GM12875 (cell line): ENCODE measurements at regions not wholly inside any gene's neighbourhood (a gene's known extent, or its start where the extent isn't known, plus 50 kb on each side); places are given as distances from the start of the nearest gene placed in this dataset.
"Not testable (repeated sequence)": the region's sequence is repeated elsewhere in the genome, so short reads cannot be mapped to it uniquely, and the experiment has no call there.

ENCODE experiments used
- H3K4me3 ChIP-seq: one replicate; pipeline ENCODE4 v1.5.1; 2011; ENCODE audit warnings: low read depth, low read length, control low read depth
- TF ChIP-seq, protein P1 (sequence below): IDR thresholded peaks from 2 replicates; pipeline ENCODE4 v1.5.1; 2011; ENCODE audit warnings: low read depth, mild to moderate bottlenecking, control low read depth, inconsistent platforms, low read length, moderate library complexity, borderline replicate concordance; ENCODE audit not compliant: insufficient read depth

DNA sequence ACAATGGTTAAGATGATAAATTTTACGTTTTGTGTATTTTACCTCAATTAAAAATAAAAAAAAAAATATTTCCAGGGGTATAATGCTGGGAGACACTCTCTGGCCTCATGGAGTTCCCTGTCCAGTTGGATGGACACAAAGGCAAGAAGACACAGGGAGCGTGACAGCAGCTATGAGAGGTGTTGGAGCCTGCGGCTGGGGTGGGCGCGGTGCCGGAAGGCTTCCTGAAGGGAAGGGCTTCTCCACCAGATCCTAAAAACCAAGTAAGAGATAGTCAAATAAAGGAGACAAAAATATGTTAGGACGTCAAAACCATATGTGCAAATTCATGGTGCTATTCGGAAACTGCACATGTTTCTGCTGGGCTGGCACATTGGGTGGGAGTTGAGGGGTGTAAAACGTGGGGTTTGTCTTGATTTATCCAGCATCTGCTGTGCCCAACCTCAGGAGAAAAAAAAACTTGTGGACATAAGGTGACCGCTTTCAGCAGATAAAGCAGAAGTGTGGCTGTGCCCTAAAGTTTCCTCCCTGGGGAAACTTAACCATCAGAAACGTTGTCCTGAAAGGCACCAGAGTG lies 467.6 kb downstream of the RNF144A start:
- H3K4me3 ChIP-seq: no peak overlapping the region
- TF ChIP-seq, protein P1, sequence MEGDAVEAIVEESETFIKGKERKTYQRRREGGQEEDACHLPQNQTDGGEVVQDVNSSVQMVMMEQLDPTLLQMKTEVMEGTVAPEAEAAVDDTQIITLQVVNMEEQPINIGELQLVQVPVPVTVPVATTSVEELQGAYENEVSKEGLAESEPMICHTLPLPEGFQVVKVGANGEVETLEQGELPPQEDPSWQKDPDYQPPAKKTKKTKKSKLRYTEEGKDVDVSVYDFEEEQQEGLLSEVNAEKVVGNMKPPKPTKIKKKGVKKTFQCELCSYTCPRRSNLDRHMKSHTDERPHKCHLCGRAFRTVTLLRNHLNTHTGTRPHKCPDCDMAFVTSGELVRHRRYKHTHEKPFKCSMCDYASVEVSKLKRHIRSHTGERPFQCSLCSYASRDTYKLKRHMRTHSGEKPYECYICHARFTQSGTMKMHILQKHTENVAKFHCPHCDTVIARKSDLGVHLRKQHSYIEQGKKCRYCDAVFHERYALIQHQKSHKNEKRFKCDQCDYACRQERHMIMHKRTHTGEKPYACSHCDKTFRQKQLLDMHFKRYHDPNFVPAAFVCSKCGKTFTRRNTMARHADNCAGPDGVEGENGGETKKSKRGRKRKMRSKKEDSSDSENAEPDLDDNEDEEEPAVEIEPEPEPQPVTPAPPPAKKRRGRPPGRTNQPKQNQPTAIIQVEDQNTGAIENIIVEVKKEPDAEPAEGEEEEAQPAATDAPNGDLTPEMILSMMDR: no peak

- H3K4me3 ChIP-seq: not testable (repeated sequence)
Observed at GRCh38 chr2:7390311-7390710, 473.1 kb downstream of the RNF144A start.

DNA sequence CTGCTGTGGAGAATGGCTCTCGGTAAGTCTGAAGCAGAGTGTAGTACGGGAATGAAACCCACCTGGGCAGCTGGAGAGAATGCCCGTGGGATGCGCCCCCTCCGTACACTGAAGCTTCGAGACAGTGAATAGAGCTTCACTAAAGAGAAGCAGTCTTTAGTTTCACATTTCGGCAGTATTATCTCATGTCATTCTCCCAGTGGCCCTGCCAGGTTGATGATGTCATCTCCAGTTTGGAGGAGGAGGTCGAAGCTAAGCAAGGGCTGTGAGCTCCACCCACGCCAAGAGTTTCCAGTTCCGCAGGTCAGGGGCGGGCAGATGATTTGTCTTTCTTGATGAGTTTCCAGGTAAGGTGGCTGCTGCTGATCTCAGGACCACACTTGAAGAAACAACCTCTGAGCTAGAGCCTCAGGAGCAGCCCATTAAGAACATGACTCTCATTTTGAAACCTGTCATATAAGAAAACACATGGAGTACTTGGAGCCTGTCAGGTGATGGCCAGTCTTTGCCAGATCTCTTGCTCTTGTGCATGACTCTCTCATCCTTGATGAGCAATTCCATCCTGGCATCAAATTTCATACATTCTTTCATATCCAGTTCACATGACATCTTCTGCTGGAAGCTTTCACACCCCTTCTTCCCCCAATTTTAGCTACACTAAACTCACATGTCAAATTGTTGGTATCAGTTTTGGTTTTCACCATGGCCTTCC lies 475.0 kb downstream of the RNF144A start:
- no peak overlapping the region for H3K4me3 ChIP-seq
- TF ChIP-seq, protein P1: no peak

GRCh38 chr2:7394195-7394594 lies 477.0 kb downstream of the RNF144A start:
- H3K4me3 ChIP-seq: no peak overlapping the region
- TF ChIP-seq, protein P1: no peak; the same call in 1 of the 2 replicates

GRCh38 chr2:7400628-7401027 lies 483.4 kb downstream of the RNF144A start:
- H3K4me3 ChIP-seq: no peak overlapping the region
- TF ChIP-seq, protein P1: no peak

DNA sequence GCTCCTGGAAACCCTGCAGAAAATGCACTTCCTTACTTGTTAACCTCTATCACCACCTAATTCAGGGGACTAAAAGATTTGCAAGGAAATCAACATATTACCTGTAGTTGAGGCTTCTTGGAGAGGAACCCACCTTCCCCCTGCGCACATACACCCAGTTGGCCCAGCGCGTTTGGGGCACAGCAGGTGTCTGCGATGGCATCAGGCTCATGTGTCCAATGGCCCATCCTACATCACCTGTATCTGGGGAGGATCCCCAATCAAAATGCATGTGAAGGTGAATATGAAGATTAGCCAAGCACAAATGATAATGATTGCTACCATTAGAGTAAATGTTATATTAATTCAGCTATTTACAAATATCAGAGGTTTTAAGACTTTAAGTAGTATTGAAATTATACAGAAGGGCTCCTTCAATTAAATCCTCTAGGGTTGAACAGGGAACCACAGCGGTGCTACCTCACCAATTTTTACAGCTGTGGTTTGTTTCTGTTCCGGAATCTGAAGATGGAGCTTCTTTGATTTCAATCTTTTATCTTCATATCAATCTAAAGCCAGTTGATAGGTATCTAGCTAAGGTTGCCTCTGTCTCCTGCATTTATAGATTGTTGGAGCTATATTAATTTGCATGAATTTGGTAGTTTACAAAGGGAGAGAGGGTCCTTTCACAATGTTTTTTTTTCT lies 486.0 kb downstream of the RNF144A start:
- H3K4me3 ChIP-seq: no peak overlapping the region
- TF ChIP-seq, protein P1: no peak

- no peak overlapping the region for H3K4me3 ChIP-seq
- TF ChIP-seq, protein P1: no peak
Observed at GRCh38 chr2:7405861-7406715, 488.9 kb downstream of the RNF144A start.
